Osteocyte (in vitro differentiated cells): ENCODE measurements at regions not wholly inside any gene's neighbourhood (a gene's known extent, or its start where the extent isn't known, plus 50 kb on each side); places are given as distances from the start of the nearest gene placed in this dataset.

Source experiments
- DNase-seq: peaks from one replicate; pipeline ENCODE4 v3.0.0; 2021; ENCODE audit warnings: mixed read lengths; ENCODE audit not compliant: unreplicated experiment; ENCODE audit errors: extremely low spot score
- H3K27ac Mint-ChIP-seq: one replicate; pipeline ENCODE4 v1.8.0; 2021; ENCODE audit warnings: mild to moderate bottlenecking, mixed read lengths; ENCODE audit not compliant: unreplicated experiment
- H3K27me3 Mint-ChIP-seq: one replicate; pipeline ENCODE4 v1.8.0; 2021; ENCODE audit warnings: mixed read lengths; ENCODE audit not compliant: unreplicated experiment
- H3K36me3 Mint-ChIP-seq: one replicate; pipeline ENCODE4 v1.8.0; 2021; ENCODE audit warnings: mixed read lengths; ENCODE audit not compliant: unreplicated experiment
- H3K4me1 Mint-ChIP-seq: one replicate; pipeline ENCODE4 v1.8.0; 2021; ENCODE audit warnings: mixed read lengths; ENCODE audit not compliant: unreplicated experiment
- H3K4me3 Mint-ChIP-seq: one replicate; pipeline ENCODE4 v1.8.0; 2021; ENCODE audit warnings: mild to moderate bottlenecking, moderate library complexity, mixed read lengths; ENCODE audit not compliant: unreplicated experiment
- H3K9me3 Mint-ChIP-seq: one replicate; pipeline ENCODE4 v1.8.0; 2021; ENCODE audit warnings: mixed read lengths; ENCODE audit not compliant: unreplicated experiment
- CTCF ChIP-seq: fragments of 200-600 bp; sonication (generic); IDR thresholded peaks from 2 replicates; pipeline ENCODE4 v1.5.0; 2021; ENCODE audit warnings: antibody characterized with exemption, mild to moderate bottlenecking, moderate library complexity

GRCh38 chr6:150730801-150731457 is 131.2 kb downstream of the PLEKHG1 start:
- TF ChIP-seq CTCF = no peak
- no peaks in the 10 kb centered on the region for H3K9me3 Mint-ChIP-seq
- H3K27me3 Mint-ChIP-seq = peaks cover 2% of the 10 kb centered on the region
- DNase-seq = no peak
- H3K4me3 Mint-ChIP-seq = no peak overlapping the region
- H3K27ac Mint-ChIP-seq = no peak overlapping the region
- H3K4me1 Mint-ChIP-seq = peaks cover 5% of the 10 kb centered on the region
- no peaks in the 10 kb centered on the region for H3K36me3 Mint-ChIP-seq

- H3K4me3 Mint-ChIP-seq = no peak overlapping the region
- no peaks in the 10 kb centered on the region for H3K9me3 Mint-ChIP-seq
- no peaks in the 10 kb centered on the region for H3K36me3 Mint-ChIP-seq
- H3K27me3 Mint-ChIP-seq = no peaks in the 10 kb centered on the region
- H3K27ac Mint-ChIP-seq = no peak overlapping the region
- peaks cover 5% of the 10 kb centered on the region for H3K4me1 Mint-ChIP-seq
- TF ChIP-seq CTCF = no peak
- DNase-seq = no peak
Observed at GRCh38 chr6:150732765-150733539, 132.6 kb upstream of the MTHFD1L start.

- Mint-ChIP-seq H3K4me3 (no peak overlapping the region), H3K36me3 (no peaks in the 10 kb centered on the region), H3K9me3 (no peaks in the 10 kb centered on the region), H3K4me1 (peaks cover 5% of the 10 kb centered on the region), H3K27me3 (no peaks in the 10 kb centered on the region), H3K27ac (no peak overlapping the region)
- no peak for TF ChIP-seq CTCF
- DNase-seq = no peak
Observed at GRCh38 chr6:150733726-150734125, 131.8 kb upstream of the MTHFD1L start.

- Mint-ChIP-seq H3K36me3 (no peaks in the 10 kb centered on the region), H3K4me1 (peaks cover 5% of the 10 kb centered on the region), H3K9me3 (no peaks in the 10 kb centered on the region), H3K27me3 (no peaks in the 10 kb centered on the region), H3K4me3 (no peak overlapping the region), H3K27ac (no peak overlapping the region)
- no peak for DNase-seq
- TF ChIP-seq CTCF = no peak
Observed at GRCh38 chr6:150734235-150734634, 131.3 kb upstream of the MTHFD1L start.

- Mint-ChIP-seq H3K36me3 (no peaks in the 10 kb centered on the region), H3K4me3 (no peak overlapping the region), H3K4me1 (no peaks in the 10 kb centered on the region), H3K27me3 (peaks cover 3% of the 10 kb centered on the region), H3K27ac (no peak overlapping the region), H3K9me3 (no peaks in the 10 kb centered on the region)
- no peak for TF ChIP-seq CTCF
- no peak for DNase-seq
Observed at GRCh38 chr6:150735341-150735851, 130.1 kb upstream of the MTHFD1L start.
